A549 (cell line): ENCODE measurements at regions not wholly inside any gene's neighbourhood (a gene's known extent, or its start where the extent isn't known, plus 50 kb on each side); places are given as distances from the start of the nearest gene placed in this dataset.

ENCODE experiments used
- CEBPB ChIP-seq, 2 experiments: fragments of >200 bp in 1 of 2; sonication (Bioruptor Twin) in 1 of 2; formaldehyde crosslinking in 1 of 2; IDR thresholded peaks; 2 replicates each; pipeline ENCODE4 v1.6.1; 2012 to 2016
- JUN ChIP-seq, 2 experiments: fragments of >200 bp; sonication (Bioruptor Twin); formaldehyde crosslinking; IDR thresholded peaks; 2 replicates in 1 of 2; 3 replicates in 1 of 2; pipeline ENCODE4 v1.6.1; 2016 to 2017
- KDM5A ChIP-seq: fragments of 200-600 bp; sonication (generic); IDR thresholded peaks from 2 replicates; pipeline ENCODE4 v1.6.1; 2016; ENCODE audit warnings: antibody characterized with exemption, mild to moderate bottlenecking
- MYC ChIP-seq: IDR thresholded peaks from 2 replicates; pipeline ENCODE4 v1.6.1; 2012; ENCODE audit warnings: mild to moderate bottlenecking, inconsistent platforms, low read length, improper control_type of control experiment, borderline replicate concordance
- RAD21 ChIP-seq, 2 experiments: fragments of >200 bp in 1 of 2; sonication (Bioruptor Twin) in 1 of 2; formaldehyde crosslinking in 1 of 2; IDR thresholded peaks in 1 of 2; conservative IDR thresholded peaks in 1 of 2; 2 replicates in 1 of 2; 3 replicates in 1 of 2; pipeline ENCODE4 v1.6.1; 2012 to 2018; ENCODE audit warnings: inconsistent platforms in 1 of 2

DNA sequence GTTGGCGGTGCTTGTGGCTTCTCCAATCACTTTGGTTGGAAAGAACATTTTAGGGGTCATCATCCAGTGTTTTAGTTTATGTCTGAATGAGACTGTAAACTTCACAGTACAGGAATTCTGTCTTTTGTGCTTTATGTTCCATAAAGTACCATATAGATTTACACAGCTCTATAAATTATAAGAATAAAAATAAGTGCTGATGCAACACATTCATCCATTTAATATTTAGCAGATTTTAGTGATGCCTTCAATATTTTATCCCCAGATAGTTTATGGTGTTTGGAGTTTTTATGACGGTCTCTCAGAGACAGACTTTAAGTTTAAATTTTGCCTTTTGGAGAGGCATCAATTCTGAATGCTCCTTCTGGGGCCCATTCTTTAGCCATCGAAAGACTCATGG, 385.2 kb downstream of the ATP23 start:
- TF ChIP-seq KDM5A = no peak
- TF ChIP-seq CEBPB (IDR thresholded peaks at IDR 0.05) = no peak
- TF ChIP-seq RAD21 (conservative IDR thresholded peaks at IDR 0.05 in 1 of 2, IDR thresholded peaks at IDR 0.05 in 1 of 2) = no peak
- TF ChIP-seq MYC = no peak
- no peak for TF ChIP-seq JUN (IDR thresholded peaks at IDR 0.05)
